MCF 10A (cell line): ENCODE measurements at regions not wholly inside any gene's neighbourhood (a gene's known extent, or its start where the extent isn't known, plus 50 kb on each side); places are given as distances from the start of the nearest gene placed in this dataset.

Experiments used
- BruUV-seq: library from RNA; stranded (reverse); fragments of 400-500 nt; replicated peaks from 2 replicates; lab custom pipeline; 2021; lab: Mats Ljungman, UMichigan
- CTCF ChIA-PET: fragments of 300-600 bp; sonication (Branson Sonifier 250); formaldehyde crosslinking; extraction: SDS; loops from one replicate; lab custom pipeline; 2021; ENCODE audit warnings: antibody characterized with exemption, inconsistent platforms; lab: Yijun Ruan, JAX
- POLR2A ChIA-PET: fragments of 300-600, 350-650 bp; sonication (Branson Sonifier 250); formaldehyde crosslinking; extraction: SDS; loops from one replicate; lab custom pipeline; 2020; ENCODE audit warnings: antibody characterized with exemption, inconsistent platforms; lab: Yijun Ruan, JAX
- DNase-seq: peaks from one replicate; pipeline ENCODE4 v3.0.0-alpha.2; 2018; ENCODE audit not compliant: unreplicated experiment
- H3K27ac Mint-ChIP-seq: one replicate; pipeline ENCODE4 v1.8.0; 2022; ENCODE audit warnings: mild to moderate bottlenecking, low read depth, mixed read lengths; ENCODE audit not compliant: unreplicated experiment
- H3K27me3 Mint-ChIP-seq: one replicate; pipeline ENCODE4 v1.8.0; 2022; ENCODE audit warnings: mixed read lengths; ENCODE audit not compliant: insufficient read depth, unreplicated experiment
- H3K36me3 Mint-ChIP-seq: one replicate; pipeline ENCODE4 v1.8.0; 2022; ENCODE audit warnings: mild to moderate bottlenecking, moderate library complexity, mixed read lengths; ENCODE audit not compliant: insufficient read depth, unreplicated experiment
- H3K4me1 Mint-ChIP-seq: one replicate; pipeline ENCODE4 v1.8.0; 2022; ENCODE audit warnings: mixed read lengths; ENCODE audit not compliant: insufficient read depth, unreplicated experiment
- H3K4me3 Mint-ChIP-seq: one replicate; pipeline ENCODE4 v1.8.0; 2022; ENCODE audit warnings: mild to moderate bottlenecking, moderate library complexity, mixed read lengths; ENCODE audit not compliant: unreplicated experiment
- H3K9me3 Mint-ChIP-seq: one replicate; pipeline ENCODE4 v1.8.0; 2022; ENCODE audit warnings: mixed read lengths; ENCODE audit not compliant: unreplicated experiment
- intact Hi-C: fragments of 100-400 bp; cut with micrococcal nuclease; formaldehyde crosslinking; loops from 2 replicates; pipeline ENCODE4 v1.14.1; 2022
- TF ChIP-seq, protein P1 (sequence below): fragments of 200-600 bp; IDR thresholded peaks from one replicate; pipeline ENCODE4 v1.8.0; 2022; ENCODE audit warnings: antibody characterized with exemption, mild to moderate bottlenecking; ENCODE audit not compliant: unreplicated experiment

DNA sequence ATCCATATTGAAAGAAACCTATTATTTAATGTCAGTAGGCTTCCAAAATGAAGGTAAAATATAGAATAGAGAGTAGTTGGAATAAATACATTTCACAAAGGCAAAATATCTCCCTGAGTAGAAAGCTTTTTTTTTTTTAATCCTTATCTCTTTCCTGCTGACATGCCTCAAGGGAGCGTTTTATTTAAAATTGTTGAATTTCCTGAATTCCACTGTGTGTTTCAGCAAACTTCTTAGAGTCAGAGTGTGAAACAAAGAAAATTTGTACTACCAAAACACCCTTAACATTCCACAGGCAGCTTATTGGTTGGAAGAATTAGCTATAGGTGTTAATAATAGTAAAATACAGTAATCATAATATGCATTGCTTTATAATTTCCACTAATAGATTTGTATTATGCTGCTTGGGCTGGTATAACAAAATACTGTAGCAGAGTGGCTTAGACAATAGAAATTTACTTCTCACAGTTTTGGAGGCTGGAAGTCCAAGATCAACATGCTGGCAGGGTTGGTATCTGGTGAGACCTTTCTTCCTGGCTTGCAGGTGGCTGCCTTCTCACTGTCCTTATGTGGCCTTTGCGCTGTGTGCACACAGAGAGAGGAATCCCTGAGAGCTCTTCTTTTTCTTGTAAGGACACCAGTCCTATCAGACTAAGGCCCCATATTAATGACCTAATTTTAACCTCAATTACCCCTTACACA, 468.4 kb upstream of the C1orf87 start:
- intact Hi-C loops = no loop called here
- BruUV-seq = no TSS peak
- no peak overlapping the region for H3K27ac Mint-ChIP-seq

DNA sequence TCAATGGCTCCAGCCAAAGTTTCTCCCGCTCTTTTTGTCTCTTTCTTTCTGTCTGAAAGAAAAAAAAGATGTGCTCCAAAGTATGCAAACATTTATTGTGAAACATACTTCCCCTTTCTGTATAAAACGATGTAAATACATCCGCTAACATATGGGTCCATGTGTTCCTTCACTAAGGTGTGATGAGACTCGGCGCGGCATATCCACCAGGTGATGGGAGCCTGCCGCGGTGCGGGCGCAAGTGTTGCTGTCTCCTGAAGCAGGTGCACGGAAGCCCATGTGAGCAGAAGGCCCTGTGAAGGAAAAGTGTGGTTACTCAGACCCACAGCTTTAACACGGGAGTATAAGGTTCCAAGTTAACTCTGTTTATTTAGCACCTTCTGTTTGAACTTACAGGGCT, 466.6 kb upstream of the C1orf87 start:
- Mint-ChIP-seq H3K36me3 (no peaks in the 10 kb centered on the region), H3K27ac (no peak overlapping the region), H3K9me3 (peaks cover 10% of the 10 kb centered on the region), H3K27me3 (no peaks in the 10 kb centered on the region), H3K4me1 (no peaks in the 10 kb centered on the region), H3K4me3 (no peak overlapping the region)
- no peak for DNase-seq
- ChIA-PET POLR2A (interaction anchor here (0.5 kb wide), 1 partner anchor 35 kb away, joined by 3 read pairs; no protein-coding TSS in a partner anchor), CTCF (interaction anchor here (0.6 to 1.1 kb wide), 3 partner anchors 33 to 569 kb away, joined by 3 to 4 read pairs (median 3); no protein-coding TSS in a partner anchor)
- BruUV-seq = no TSS peak
- TF ChIP-seq, protein P1, sequence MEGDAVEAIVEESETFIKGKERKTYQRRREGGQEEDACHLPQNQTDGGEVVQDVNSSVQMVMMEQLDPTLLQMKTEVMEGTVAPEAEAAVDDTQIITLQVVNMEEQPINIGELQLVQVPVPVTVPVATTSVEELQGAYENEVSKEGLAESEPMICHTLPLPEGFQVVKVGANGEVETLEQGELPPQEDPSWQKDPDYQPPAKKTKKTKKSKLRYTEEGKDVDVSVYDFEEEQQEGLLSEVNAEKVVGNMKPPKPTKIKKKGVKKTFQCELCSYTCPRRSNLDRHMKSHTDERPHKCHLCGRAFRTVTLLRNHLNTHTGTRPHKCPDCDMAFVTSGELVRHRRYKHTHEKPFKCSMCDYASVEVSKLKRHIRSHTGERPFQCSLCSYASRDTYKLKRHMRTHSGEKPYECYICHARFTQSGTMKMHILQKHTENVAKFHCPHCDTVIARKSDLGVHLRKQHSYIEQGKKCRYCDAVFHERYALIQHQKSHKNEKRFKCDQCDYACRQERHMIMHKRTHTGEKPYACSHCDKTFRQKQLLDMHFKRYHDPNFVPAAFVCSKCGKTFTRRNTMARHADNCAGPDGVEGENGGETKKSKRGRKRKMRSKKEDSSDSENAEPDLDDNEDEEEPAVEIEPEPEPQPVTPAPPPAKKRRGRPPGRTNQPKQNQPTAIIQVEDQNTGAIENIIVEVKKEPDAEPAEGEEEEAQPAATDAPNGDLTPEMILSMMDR = no peak
- intact Hi-C loops = no loop called here

More for the DNA sequence above, 468.4 kb upstream of the C1orf87 start:
- Mint-ChIP-seq H3K4me3 (no peak overlapping the region), H3K36me3 (no peaks in the 10 kb centered on the region), H3K4me1 (no peaks in the 10 kb centered on the region), H3K27me3 (no peaks in the 10 kb centered on the region), H3K9me3 (peaks cover 10% of the 10 kb centered on the region)
- CTCF ChIA-PET = interaction anchor here (0.6 to 1.0 kb wide), 3 partner anchors 46 to 1561 kb away, joined by 3 read pairs; no protein-coding TSS in a partner anchor
- TF ChIP-seq, protein P1 = no peak
- POLR2A ChIA-PET = no interaction called here
- no peak for DNase-seq

DNA sequence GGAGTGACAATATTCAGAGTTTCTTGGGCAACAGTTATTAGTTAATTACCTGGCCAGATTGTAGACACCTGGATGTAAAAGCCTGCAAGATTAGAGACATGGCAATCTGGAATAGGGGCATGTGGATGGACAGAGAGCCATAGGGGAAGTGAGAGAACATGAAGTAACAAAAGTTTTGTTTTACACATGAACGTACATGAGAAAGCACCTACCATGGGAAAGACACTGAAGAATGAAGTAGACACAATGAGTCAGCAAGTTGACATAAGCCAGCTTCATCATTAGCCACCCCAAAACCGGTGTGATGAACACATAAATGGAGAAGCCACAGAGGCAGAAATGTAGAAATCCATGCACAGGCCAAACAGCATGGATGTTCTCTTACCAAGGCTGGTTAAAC, 462.1 kb upstream of the C1orf87 start:
- no TSS peak for BruUV-seq
- no peak overlapping the region for H3K27ac Mint-ChIP-seq
- CTCF ChIA-PET = interaction anchor here (0.7 to 1.2 kb wide), 2 partner anchors 11 to 66 kb away, joined by 3 read pairs; no protein-coding TSS in a partner anchor
- no peak overlapping the region for H3K4me3 Mint-ChIP-seq
- H3K4me1 Mint-ChIP-seq = no peaks in the 10 kb centered on the region
- TF ChIP-seq, protein P1 = no peak
- no peaks in the 10 kb centered on the region for H3K36me3 Mint-ChIP-seq
- H3K9me3 Mint-ChIP-seq = peaks cover 10% of the 10 kb centered on the region
- POLR2A ChIA-PET = no interaction called here
- H3K27me3 Mint-ChIP-seq = no peaks in the 10 kb centered on the region
- no peak for DNase-seq
- intact Hi-C loops = no loop called here

DNA sequence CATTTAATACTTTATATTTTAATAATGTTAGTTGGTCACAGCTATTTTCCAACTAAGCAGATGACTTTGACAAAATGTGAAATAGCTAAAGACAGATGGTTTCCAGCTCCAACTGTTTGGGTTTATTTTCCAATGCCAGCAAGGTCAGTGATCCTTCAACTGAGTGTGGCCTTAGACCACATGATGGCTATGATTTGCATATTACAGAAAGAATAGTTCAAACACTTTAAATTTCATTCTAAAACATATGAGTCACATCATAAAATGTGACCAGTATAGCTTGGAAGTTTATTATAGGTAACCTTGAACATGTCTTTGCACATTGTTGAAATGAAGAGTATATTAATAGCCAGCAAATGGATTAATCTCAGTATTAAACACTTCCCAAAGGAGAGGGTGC, 454.0 kb upstream of the C1orf87 start:
- no peak overlapping the region for H3K4me3 Mint-ChIP-seq

More for the DNA sequence above, 454.0 kb upstream of the C1orf87 start:
- no TSS peak for BruUV-seq
- ChIA-PET CTCF (interaction anchor here (0.6 to 1.0 kb wide), 2 partner anchors 295 to 320 kb away, joined by 3 read pairs; no protein-coding TSS in a partner anchor), POLR2A (no interaction called here)
- no peaks in the 10 kb centered on the region for H3K36me3 Mint-ChIP-seq
- H3K27me3 Mint-ChIP-seq = no peaks in the 10 kb centered on the region
- TF ChIP-seq, protein P1 = no peak
- no peak overlapping the region for H3K27ac Mint-ChIP-seq
- DNase-seq = no peak
- no peaks in the 10 kb centered on the region for H3K9me3 Mint-ChIP-seq
- H3K4me1 Mint-ChIP-seq = no peaks in the 10 kb centered on the region
- intact Hi-C loops = no loop called here
